H1 (cell line): ENCODE measurements at regions not wholly inside any gene's neighbourhood (a gene's known extent, or its start where the extent isn't known, plus 50 kb on each side); places are given as distances from the start of the nearest gene placed in this dataset.

Experiments
- CBX8 ChIP-seq: fragments of 300-800, 300-1000 bp; sonication (generic); IDR thresholded peaks from 2 replicates; pipeline ENCODE4 v1.7.1; 2016; ENCODE audit warnings: low read depth, low read length, borderline replicate concordance
- CHD2 ChIP-seq: IDR thresholded peaks from 2 replicates; pipeline ENCODE4 v1.6.1; 2012; ENCODE audit warnings: low read length, improper control_type of control experiment
- EZH2 ChIP-seq: fragments of 200-600 bp; sonication (generic); IDR thresholded peaks from 2 replicates; pipeline ENCODE4 v1.7.1; 2012; ENCODE audit warnings: low read depth, mild to moderate bottlenecking, moderate library complexity, low read length, inconsistent platforms; ENCODE audit not compliant: severe bottlenecking
- MAFK ChIP-seq: IDR thresholded peaks from 2 replicates; pipeline ENCODE4 v1.6.1; 2012; ENCODE audit warnings: low read depth, mild to moderate bottlenecking, improper control_type of control experiment, low read length
- TEAD4 ChIP-seq: IDR thresholded peaks from 2 replicates; pipeline ENCODE4 v1.6.1; 2012; ENCODE audit warnings: low read depth, low read length, inconsistent platforms, mixed read lengths
- TF ChIP-seq, protein P1 (sequence below), 3 experiments: IDR thresholded peaks; 1 replicate in 2 of 3; 2 replicates in 1 of 3; pipeline versions ENCODE4 v1.5.1 to v1.6.1; 2011; ENCODE audit warnings: low read length in 3 of 3, mild to moderate bottlenecking in 3 of 3, inconsistent platforms in 2 of 3, low read depth in 1 of 3, moderate library complexity in 1 of 3; ENCODE audit not compliant: insufficient read depth in 1 of 3; ENCODE audit errors: control extremely low read depth in 1 of 3

DNA sequence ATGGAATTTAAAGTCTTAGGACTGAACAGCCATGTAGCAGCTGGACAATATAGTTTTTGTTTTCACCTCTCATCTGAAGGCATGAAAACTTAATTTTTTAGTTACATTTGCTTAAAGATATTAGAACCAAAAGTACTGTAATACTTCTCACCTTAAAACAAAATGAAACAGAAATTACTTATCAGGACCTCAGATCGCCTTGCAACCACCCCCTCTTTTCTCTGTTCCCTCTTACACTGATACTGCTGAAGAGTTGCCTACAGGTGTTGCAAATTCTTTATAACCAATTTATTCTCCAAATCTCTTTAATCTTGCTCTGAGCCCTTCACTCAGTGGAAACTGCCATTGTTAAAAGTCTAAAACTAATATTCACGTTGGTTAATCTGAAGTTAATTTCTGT is 145.0 kb downstream of the SPCS3 start:
- TF ChIP-seq, protein P1, sequence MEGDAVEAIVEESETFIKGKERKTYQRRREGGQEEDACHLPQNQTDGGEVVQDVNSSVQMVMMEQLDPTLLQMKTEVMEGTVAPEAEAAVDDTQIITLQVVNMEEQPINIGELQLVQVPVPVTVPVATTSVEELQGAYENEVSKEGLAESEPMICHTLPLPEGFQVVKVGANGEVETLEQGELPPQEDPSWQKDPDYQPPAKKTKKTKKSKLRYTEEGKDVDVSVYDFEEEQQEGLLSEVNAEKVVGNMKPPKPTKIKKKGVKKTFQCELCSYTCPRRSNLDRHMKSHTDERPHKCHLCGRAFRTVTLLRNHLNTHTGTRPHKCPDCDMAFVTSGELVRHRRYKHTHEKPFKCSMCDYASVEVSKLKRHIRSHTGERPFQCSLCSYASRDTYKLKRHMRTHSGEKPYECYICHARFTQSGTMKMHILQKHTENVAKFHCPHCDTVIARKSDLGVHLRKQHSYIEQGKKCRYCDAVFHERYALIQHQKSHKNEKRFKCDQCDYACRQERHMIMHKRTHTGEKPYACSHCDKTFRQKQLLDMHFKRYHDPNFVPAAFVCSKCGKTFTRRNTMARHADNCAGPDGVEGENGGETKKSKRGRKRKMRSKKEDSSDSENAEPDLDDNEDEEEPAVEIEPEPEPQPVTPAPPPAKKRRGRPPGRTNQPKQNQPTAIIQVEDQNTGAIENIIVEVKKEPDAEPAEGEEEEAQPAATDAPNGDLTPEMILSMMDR (IDR thresholded peaks at IDR 0.05; ENCODE audit: control extremely low read depth in 1 of 3, insufficient read depth in 1 of 3, low read depth in 1 of 3, low read length in 3 of 3), result no peak
- TF ChIP-seq EZH2 (no peak), TEAD4 (no peak), MAFK (no peak), CHD2 (no peak), CBX8 (no peak)
